B cell (primary cell): ENCODE measurements at regions not wholly inside any gene's neighbourhood (a gene's known extent, or its start where the extent isn't known, plus 50 kb on each side); places are given as distances from the start of the nearest gene placed in this dataset.

Experiments
- ATAC-seq: fragments of 200-7000 bp; cut with Tn5 transposase; one replicate; pipeline ENCODE4 v1.10.0; 2021; ENCODE audit warnings: low read depth, mild to moderate bottlenecking, moderate number of reproducible peaks, moderate library complexity
- CTCF ChIA-PET: fragments of 350-600 bp; sonication (Branson Sonifier 250); formaldehyde crosslinking; loops from one replicate; lab custom pipeline; 2021; ENCODE audit warnings: antibody characterized with exemption, inconsistent platforms; lab: Charles Lee
- POLR2A ChIA-PET: fragments of 350-600 bp; sonication (Branson Sonifier 250); formaldehyde crosslinking; loops from one replicate; lab custom pipeline; 2021; ENCODE audit warnings: antibody characterized with exemption; lab: Charles Lee
- DNase-seq: peaks from one replicate; pipeline ENCODE4 v3.0.0; 2013
- H2AFZ ChIP-seq: 2 replicates; pipeline ENCODE4 v1.6.1; 2012; ENCODE audit warnings: mild to moderate bottlenecking, low read depth, low read length; ENCODE audit not compliant: insufficient read depth, poor library complexity, severe bottlenecking
- H3K27ac ChIP-seq, 2 donors: 1 replicate in 1 of 2; 2 replicates in 1 of 2; pipeline ENCODE4 v1.5.1; 2012 to 2013; ENCODE audit warnings: low read length in 2 of 2, mild to moderate bottlenecking in 2 of 2, moderate library complexity in 1 of 2
- H3K27me3 ChIP-seq, 4 experiments: fragments of 200-600 bp in 1 of 4; sonication (generic) in 1 of 4; replicated peaks in 1 of 4; 1 replicate in 2 of 4; 2 replicates in 2 of 4; pipeline versions ENCODE4 v1.6.1 to v1.7.0; 2013 to 2016; ENCODE audit warnings: low read length in 3 of 4, mild to moderate bottlenecking in 2 of 4, mixed read lengths in 1 of 4, moderate library complexity in 1 of 4; ENCODE audit not compliant: insufficient read depth in 4 of 4, control insufficient read depth in 3 of 4; ENCODE audit errors: control extremely low read depth in 1 of 4
- H3K36me3 ChIP-seq, 2 experiments: replicated peaks in 1 of 2; 1 replicate in 1 of 2; 2 replicates in 1 of 2; pipeline versions ENCODE4 v1.6.1 to v1.7.1; 2013; ENCODE audit warnings: low read length in 1 of 2; ENCODE audit not compliant: insufficient read depth in 2 of 2, control insufficient read depth in 1 of 2; ENCODE audit errors: control extremely low read depth in 1 of 2, extremely low read depth in 1 of 2
- H3K4me1 ChIP-seq, 2 donors: fragments of 200-600 bp in 1 of 2; sonication (generic) in 1 of 2; 1 replicate in 1 of 2; 2 replicates in 1 of 2; pipeline versions ENCODE4 v1.5.1 to v1.6.1; 2013 to 2017; ENCODE audit warnings: low read length in 2 of 2; ENCODE audit not compliant: control insufficient read depth in 2 of 2, insufficient read depth in 2 of 2
- H3K4me2 ChIP-seq: replicated peaks from 2 replicates; pipeline ENCODE3; 2012; ENCODE audit warnings: mild to moderate bottlenecking, low read depth, low read length; ENCODE audit not compliant: poor library complexity, severe bottlenecking
- H3K4me3 ChIP-seq, 5 experiments: fragments of 200-600 bp in 1 of 5; sonication (generic) in 1 of 5; 1 replicate in 3 of 5; 2 replicates in 2 of 5; pipeline versions ENCODE4 v1.5.1 to v1.7.0; 2011 to 2016; ENCODE audit warnings: low read length in 4 of 5, mild to moderate bottlenecking in 4 of 5, low read depth in 2 of 5, control low read depth in 1 of 5, moderate library complexity in 1 of 5; ENCODE audit not compliant: insufficient read depth in 1 of 5; ENCODE audit errors: control extremely low read depth in 1 of 5, extremely low read depth in 1 of 5
- H3K79me2 ChIP-seq: fragments of 200-600 bp; sonication (generic); one replicate; pipeline ENCODE4 v1.6.0; 2016; ENCODE audit warnings: low read length; ENCODE audit not compliant: control insufficient read depth, insufficient read depth
- H3K9ac ChIP-seq: fragments of 200-600 bp; sonication (generic); 2 replicates; pipeline ENCODE4 v1.6.1; 2017; ENCODE audit warnings: mild to moderate bottlenecking, low read length, moderate library complexity
- H3K9me3 ChIP-seq, 3 donors: one replicate each; pipeline versions ENCODE4 v1.6.1 to v1.7.1; 2013; ENCODE audit warnings: low read length in 2 of 3; ENCODE audit not compliant: control insufficient read depth in 2 of 3, insufficient read depth in 1 of 3; ENCODE audit errors: control extremely low read depth in 1 of 3
- H4K20me1 ChIP-seq: 2 replicates; pipeline ENCODE4 v1.6.0; 2012; ENCODE audit warnings: mild to moderate bottlenecking, low read length; ENCODE audit not compliant: insufficient read depth, control insufficient read depth, poor library complexity, severe bottlenecking
- H3K27ac Mint-ChIP-seq: one replicate; pipeline ENCODE4 v1.8.0; 2021; ENCODE audit warnings: mixed read lengths
- H3K27me3 Mint-ChIP-seq: one replicate; pipeline ENCODE4 v1.8.0; 2021; ENCODE audit warnings: mixed read lengths
- H3K4me1 Mint-ChIP-seq: one replicate; pipeline ENCODE4 v1.8.0; 2021; ENCODE audit warnings: mixed read lengths
- H3K4me3 Mint-ChIP-seq: one replicate; pipeline ENCODE4 v1.8.0; 2021; ENCODE audit warnings: mixed read lengths
- H3K9me3 Mint-ChIP-seq: one replicate; pipeline ENCODE4 v1.8.0; 2022; ENCODE audit warnings: mixed read lengths; ENCODE audit not compliant: insufficient read depth
- EZH2 ChIP-seq: IDR thresholded peaks from 2 replicates; pipeline ENCODE4 v1.6.1; 2012; ENCODE audit warnings: borderline replicate concordance, low read depth, mild to moderate bottlenecking, moderate library complexity, low read length; ENCODE audit not compliant: insufficient read depth, poor library complexity, severe bottlenecking
- WGBS: methylation state at CpG from one replicate; pipeline ENCODE4 v1.1.5; 2013; ENCODE audit warnings: missing lambda C conversion rate; ENCODE audit not compliant: insufficient coverage; 5-methylcytosine and 5-hydroxymethylcytosine counted together
- intact Hi-C: fragments of 100-400 bp; cut with micrococcal nuclease; formaldehyde crosslinking; loops from one replicate; pipeline ENCODE4 v1.10.0; 2022
- TF ChIP-seq, protein P1 (sequence below): fragments of 200-600 bp; IDR thresholded peaks from one replicate; pipeline ENCODE4 v1.8.0; 2022; ENCODE audit warnings: antibody characterized with exemption, mild to moderate bottlenecking

DNA sequence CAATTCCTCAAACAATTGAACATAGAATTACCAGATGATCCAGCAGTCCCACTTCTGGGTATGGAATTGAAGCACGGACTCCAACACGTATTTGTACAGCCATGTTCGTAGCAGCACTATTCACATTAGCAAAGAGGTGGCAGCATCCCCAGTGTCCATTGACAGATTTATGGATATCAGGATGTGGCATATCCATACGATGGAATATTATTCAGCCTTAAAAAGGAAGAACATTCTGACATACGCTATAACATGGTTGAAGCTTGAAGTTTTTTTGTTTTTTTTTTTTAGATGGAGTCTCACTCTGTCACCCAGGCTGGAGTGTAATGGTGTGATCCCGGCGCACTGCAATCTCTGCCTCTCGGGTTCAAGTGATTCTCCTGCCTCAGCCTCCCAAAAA lies 220.6 kb downstream of the ZIC5 start:
- Mint-ChIP-seq H3K9me3 (no peaks in the 10 kb centered on the region), H3K4me3 (no peak overlapping the region), H3K4me1 (no peaks in the 10 kb centered on the region), H3K27ac (no peak overlapping the region), H3K27me3 (no peaks in the 10 kb centered on the region)
- Histone ChIP-seq H3K4me2 (no peak overlapping the region), H3K9ac (no peak overlapping the region), H3K4me1 (no peaks in the 10 kb centered on the region), H4K20me1 (no peaks in the 10 kb centered on the region), H2AFZ (no peak overlapping the region), H3K79me2 (no peaks in the 10 kb centered on the region), H3K4me3 (no peak overlapping the region), H3K36me3 (no peaks in the 10 kb centered on the region), H3K9me3 (no peaks in the 10 kb centered on the region), H3K27me3 (no peaks in the 10 kb centered on the region), H3K27ac (no peak overlapping the region)
- WGBS = 95% methylated on average over 6 of the region's 8 CpGs
- ChIA-PET POLR2A (no interaction called here), CTCF (no interaction called here)
- no peak for TF ChIP-seq EZH2
- TF ChIP-seq, protein P1, sequence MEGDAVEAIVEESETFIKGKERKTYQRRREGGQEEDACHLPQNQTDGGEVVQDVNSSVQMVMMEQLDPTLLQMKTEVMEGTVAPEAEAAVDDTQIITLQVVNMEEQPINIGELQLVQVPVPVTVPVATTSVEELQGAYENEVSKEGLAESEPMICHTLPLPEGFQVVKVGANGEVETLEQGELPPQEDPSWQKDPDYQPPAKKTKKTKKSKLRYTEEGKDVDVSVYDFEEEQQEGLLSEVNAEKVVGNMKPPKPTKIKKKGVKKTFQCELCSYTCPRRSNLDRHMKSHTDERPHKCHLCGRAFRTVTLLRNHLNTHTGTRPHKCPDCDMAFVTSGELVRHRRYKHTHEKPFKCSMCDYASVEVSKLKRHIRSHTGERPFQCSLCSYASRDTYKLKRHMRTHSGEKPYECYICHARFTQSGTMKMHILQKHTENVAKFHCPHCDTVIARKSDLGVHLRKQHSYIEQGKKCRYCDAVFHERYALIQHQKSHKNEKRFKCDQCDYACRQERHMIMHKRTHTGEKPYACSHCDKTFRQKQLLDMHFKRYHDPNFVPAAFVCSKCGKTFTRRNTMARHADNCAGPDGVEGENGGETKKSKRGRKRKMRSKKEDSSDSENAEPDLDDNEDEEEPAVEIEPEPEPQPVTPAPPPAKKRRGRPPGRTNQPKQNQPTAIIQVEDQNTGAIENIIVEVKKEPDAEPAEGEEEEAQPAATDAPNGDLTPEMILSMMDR = no peak
- no peak for DNase-seq
- ATAC-seq = no peak
- intact Hi-C loops = no loop called here

DNA sequence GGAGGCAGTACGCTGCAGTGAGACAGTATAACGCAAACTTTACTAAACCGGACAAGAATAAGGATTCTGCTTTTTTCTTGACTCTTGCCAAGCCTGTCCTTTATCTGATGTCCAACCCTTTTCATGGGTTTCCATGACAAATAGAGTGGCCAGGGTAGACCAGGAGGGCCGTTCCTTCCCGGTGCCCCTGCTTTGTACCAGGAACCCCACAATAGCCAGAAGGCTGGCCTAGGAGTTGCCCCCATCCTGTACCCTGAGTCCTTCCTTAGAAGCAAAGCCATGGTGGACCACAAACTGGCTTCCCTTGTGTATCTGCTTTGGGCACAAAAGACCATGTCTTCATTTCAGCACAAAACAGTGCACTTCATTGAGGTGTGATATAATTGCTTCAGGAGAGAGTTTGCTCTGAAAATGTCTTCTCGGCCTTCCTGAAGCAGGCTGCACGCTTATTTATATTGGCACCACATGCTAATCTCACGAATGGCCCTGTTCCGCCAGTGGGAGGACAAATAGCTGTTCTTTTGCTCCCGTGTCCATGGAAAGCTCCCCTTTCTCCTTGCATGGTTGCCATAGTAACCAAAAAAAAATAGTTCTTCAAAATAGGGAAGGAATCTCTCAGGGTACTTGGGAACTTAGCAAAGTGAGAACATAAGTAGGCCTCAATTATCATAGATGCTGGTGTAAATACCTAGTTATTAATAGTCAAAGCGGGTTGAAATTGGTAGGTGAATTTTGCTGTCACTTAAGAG lies 222.1 kb downstream of the ZIC5 start:
- Histone ChIP-seq H4K20me1 (no peaks in the 10 kb centered on the region), H3K79me2 (no peaks in the 10 kb centered on the region), H3K36me3 (no peaks in the 10 kb centered on the region), H3K4me1 (no peaks in the 10 kb centered on the region), H3K4me2 (no peak overlapping the region), H3K9me3 (no peaks in the 10 kb centered on the region), H3K27me3 (no peaks in the 10 kb centered on the region), H3K9ac (no peak overlapping the region), H2AFZ (no peak overlapping the region), H3K4me3 (no peak overlapping the region), H3K27ac (no peak overlapping the region)
- ChIA-PET CTCF (no interaction called here), POLR2A (no interaction called here)
- TF ChIP-seq EZH2 = no peak
- TF ChIP-seq, protein P1 = no peak
- ATAC-seq = no peak
- no peak overlapping the region for H3K27ac Mint-ChIP-seq
- no peaks in the 10 kb centered on the region for H3K9me3 Mint-ChIP-seq
- no peak for DNase-seq
- WGBS = 95% methylated on average over 8 of the region's 11 CpGs
- intact Hi-C loops = no loop called here
- no peak overlapping the region for H3K4me3 Mint-ChIP-seq
- no peaks in the 10 kb centered on the region for H3K27me3 Mint-ChIP-seq
- no peaks in the 10 kb centered on the region for H3K4me1 Mint-ChIP-seq
